HEK293 (cell line): ENCODE measurements at regions not wholly inside any gene's neighbourhood (a gene's known extent, or its start where the extent isn't known, plus 50 kb on each side); places are given as distances from the start of the nearest gene placed in this dataset.

ENCODE experiments used
- CTCF ChIA-PET: fragments of 350-600 bp; formaldehyde crosslinking; extraction: SDS; loops from one replicate; lab custom pipeline; 2021; ENCODE audit warnings: antibody characterized with exemption; lab: Yijun Ruan, JAX
- POLR2A ChIA-PET: fragments of 300-600 bp; formaldehyde crosslinking; extraction: SDS; loops from one replicate; lab custom pipeline; 2020; ENCODE audit warnings: antibody characterized with exemption, inconsistent platforms; lab: Yijun Ruan, JAX
- H3K27ac ChIP-seq: fragments of 200-500 bp; sonication (Bioruptor generic); 2 replicates; pipeline ENCODE4 v1.5.1; 2014; ENCODE audit warnings: low read depth, low read length, control low read depth, inconsistent platforms; ENCODE audit errors: extremely low read depth
- H3K36me3 ChIP-seq, 2 experiments: fragments of 200-500 bp in 1 of 2; sonication (Bioruptor generic) in 1 of 2; 1 replicate in 1 of 2; 2 replicates in 1 of 2; pipeline ENCODE4 v1.5.1; 2014 to 2017; ENCODE audit warnings: inconsistent platforms in 2 of 2, low read length in 2 of 2; ENCODE audit not compliant: control insufficient read depth in 2 of 2, insufficient read depth in 1 of 2
- H3K4me1 ChIP-seq: fragments of 200-500 bp; sonication (Bioruptor generic); 2 replicates; pipeline ENCODE4 v1.5.1; 2014; ENCODE audit warnings: mild to moderate bottlenecking, low read length, inconsistent platforms; ENCODE audit not compliant: control insufficient read depth, insufficient read depth
- H3K4me3 ChIP-seq: 2 replicates; pipeline ENCODE4 v1.5.1; 2011; ENCODE audit warnings: low read depth, mild to moderate bottlenecking, control low read depth, low read length, moderate library complexity
- H3K9me3 ChIP-seq: fragments of 200-500 bp; sonication (Bioruptor generic); 2 replicates; pipeline ENCODE4 v1.5.1; 2014; ENCODE audit warnings: low read depth, low read length, inconsistent platforms; ENCODE audit not compliant: control insufficient read depth, insufficient read depth
- AEBP2 ChIP-seq: fragments of 450-650 bp; formaldehyde crosslinking; IDR thresholded peaks from 2 replicates; pipeline ENCODE4 v1.5.1; 2016; ENCODE audit warnings: missing biosample characterization, missing genetic modification characterization, borderline replicate concordance
- GLI2 ChIP-seq: fragments of 450-650 bp; formaldehyde crosslinking; IDR thresholded peaks from 2 replicates; pipeline ENCODE4; 2017; ENCODE audit warnings: missing biosample characterization, missing genetic modification characterization, low read depth, borderline replicate concordance
- GLIS2 ChIP-seq: fragments of 450-650 bp; formaldehyde crosslinking; IDR thresholded peaks from 2 replicates; pipeline ENCODE4 v1.5.1; 2016; ENCODE audit warnings: missing biosample characterization, missing genetic modification characterization
- HOXA7 ChIP-seq: sonication (generic); formaldehyde crosslinking; IDR thresholded peaks from 2 replicates; pipeline ENCODE4 v1.8.1; 2022; ENCODE audit warnings: missing genetic modification reagents, borderline replicate concordance
- MZF1 ChIP-seq: fragments of 450-650 bp; formaldehyde crosslinking; IDR thresholded peaks from 2 replicates; pipeline ENCODE4 v1.5.1; 2017; ENCODE audit warnings: missing biosample characterization, missing genetic modification characterization, borderline replicate concordance
- SALL2 ChIP-seq: fragments of 450-650 bp; formaldehyde crosslinking; IDR thresholded peaks from 2 replicates; pipeline ENCODE4 v1.5.0; 2017; ENCODE audit warnings: missing biosample characterization, mild to moderate bottlenecking, missing genetic modification characterization, borderline replicate concordance
- SP3 ChIP-seq: fragments of 450-650 bp; formaldehyde crosslinking; IDR thresholded peaks from 2 replicates; pipeline ENCODE4 v1.5.1; 2016; ENCODE audit warnings: missing biosample characterization, missing genetic modification characterization
- ZBTB8A ChIP-seq: fragments of 450-650 bp; formaldehyde crosslinking; IDR thresholded peaks from 2 replicates; pipeline ENCODE4 v1.5.1; 2016; ENCODE audit warnings: missing biosample characterization, missing genetic modification characterization
- ZNF138 ChIP-seq: fragments of 450-650 bp; formaldehyde crosslinking; IDR thresholded peaks from 2 replicates; pipeline ENCODE4 v1.5.1; 2016; ENCODE audit warnings: missing biosample characterization, missing genetic modification characterization, borderline replicate concordance
- ZNF140 ChIP-seq: fragments of 450-650 bp; formaldehyde crosslinking; IDR thresholded peaks from 2 replicates; pipeline ENCODE4 v1.5.1; 2016; ENCODE audit warnings: missing biosample characterization, missing genetic modification characterization
- ZNF146 ChIP-seq: fragments of 450-650 bp; formaldehyde crosslinking; IDR thresholded peaks from 2 replicates; pipeline ENCODE4 v1.5.1; 2016; ENCODE audit warnings: missing biosample characterization, missing genetic modification characterization
- ZNF266 ChIP-seq: fragments of 450-650 bp; formaldehyde crosslinking; IDR thresholded peaks from 2 replicates; pipeline ENCODE4 v1.5.1; 2016; ENCODE audit warnings: missing biosample characterization, missing genetic modification characterization, low read depth
- ZNF473 ChIP-seq: fragments of 450-650 bp; formaldehyde crosslinking; IDR thresholded peaks from 2 replicates; pipeline ENCODE4 v1.5.1; 2017; ENCODE audit warnings: missing biosample characterization, missing genetic modification characterization
- ZNF514 ChIP-seq: fragments of 450-650 bp; formaldehyde crosslinking; IDR thresholded peaks from 2 replicates; pipeline ENCODE4 v1.5.1; 2016; ENCODE audit warnings: missing biosample characterization, missing genetic modification characterization
- ZNF529 ChIP-seq: fragments of 450-650 bp; formaldehyde crosslinking; IDR thresholded peaks from 2 replicates; pipeline ENCODE4 v1.5.1; 2017; ENCODE audit warnings: missing genetic modification characterization, missing biosample characterization; ENCODE audit not compliant: insufficient replicate concordance
- ZNF610 ChIP-seq: fragments of 450-650 bp; formaldehyde crosslinking; IDR thresholded peaks from 2 replicates; pipeline ENCODE4 v1.5.1; 2016; ENCODE audit warnings: missing biosample characterization, missing genetic modification characterization, borderline replicate concordance
- TF ChIP-seq, protein P1 (sequence below): fragments of 450-650 bp; formaldehyde crosslinking; IDR thresholded peaks from 2 replicates; pipeline ENCODE4 v1.5.1; 2017; ENCODE audit warnings: missing biosample characterization, missing genetic modification characterization
- TF ChIP-seq, protein P2 (sequence below): fragments of 450-650 bp; formaldehyde crosslinking; IDR thresholded peaks from 2 replicates; pipeline ENCODE4 v1.5.1; 2017; ENCODE audit warnings: missing biosample characterization, missing genetic modification characterization
- TF ChIP-seq, protein P3 (sequence below): fragments of 450-650 bp; formaldehyde crosslinking; IDR thresholded peaks from 2 replicates; pipeline ENCODE4 v1.5.1; 2016; ENCODE audit warnings: missing biosample characterization, missing genetic modification characterization
- TF ChIP-seq, protein P4 (sequence below): fragments of 450-650 bp; formaldehyde crosslinking; IDR thresholded peaks from 2 replicates; pipeline ENCODE4 v1.5.1; 2016; ENCODE audit warnings: missing biosample characterization, missing genetic modification characterization, borderline replicate concordance

- TF ChIP-seq GLI2 (tag by site-specific recombination) (no peak), HOXA7 (CRISPR knock-in tag) (no peak), ZNF529 (no peak)
- Histone ChIP-seq H3K9me3 (no peaks in the 10 kb centered on the region), H3K4me3 (no peak overlapping the region), H3K27ac (no peak overlapping the region), H3K36me3 (no peaks in the 10 kb centered on the region), H3K4me1 (no peaks in the 10 kb centered on the region)
- CTCF ChIA-PET, result no interaction called here
- POLR2A ChIA-PET, result no interaction called here
Measured at GRCh38 chr5:162800301-162800700, 637.1 kb upstream of the CCNG1 start.

DNA sequence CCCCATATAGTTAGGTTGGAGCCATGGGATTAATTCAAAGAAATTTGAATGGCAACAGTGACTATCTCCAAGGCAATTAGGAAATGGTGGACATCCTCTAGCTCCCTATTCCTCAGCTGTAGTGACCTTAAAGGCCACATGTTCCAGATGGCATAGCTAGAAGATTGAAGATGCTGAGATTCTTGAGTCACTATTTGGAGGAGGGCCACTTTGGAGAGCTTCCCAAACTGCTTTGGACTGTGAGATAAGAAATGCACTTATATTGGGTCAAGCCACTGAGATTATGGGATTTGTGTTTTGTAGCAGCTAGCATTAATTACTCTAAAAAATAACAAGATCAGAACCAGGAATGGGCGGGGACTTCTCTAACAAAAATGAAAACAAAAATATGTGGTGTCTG, 636.2 kb upstream of the CCNG1 start:
- Histone ChIP-seq H3K4me1 (no peaks in the 10 kb centered on the region), H3K4me3 (no peak overlapping the region), H3K27ac (no peak overlapping the region), H3K9me3 (no peaks in the 10 kb centered on the region), H3K36me3 (no peaks in the 10 kb centered on the region)
- TF ChIP-seq SP3 (tag by site-specific recombination), result no peak
- TF ChIP-seq ZNF266 (tag by site-specific recombination), result no peak
- TF ChIP-seq MZF1 (tag by site-specific recombination), result no peak
- TF ChIP-seq, protein P1, sequence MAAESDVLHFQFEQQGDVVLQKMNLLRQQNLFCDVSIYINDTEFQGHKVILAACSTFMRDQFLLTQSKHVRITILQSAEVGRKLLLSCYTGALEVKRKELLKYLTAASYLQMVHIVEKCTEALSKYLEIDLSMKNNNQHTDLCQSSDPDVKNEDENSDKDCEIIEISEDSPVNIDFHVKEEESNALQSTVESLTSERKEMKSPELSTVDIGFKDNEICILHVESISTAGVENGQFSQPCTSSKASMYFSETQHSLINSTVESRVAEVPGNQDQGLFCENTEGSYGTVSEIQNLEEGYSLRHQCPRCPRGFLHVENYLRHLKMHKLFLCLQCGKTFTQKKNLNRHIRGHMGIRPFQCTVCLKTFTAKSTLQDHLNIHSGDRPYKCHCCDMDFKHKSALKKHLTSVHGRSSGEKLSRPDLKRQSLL, result no peak
- no peak for TF ChIP-seq SALL2 (tag by site-specific recombination)
- TF ChIP-seq, protein P2, sequence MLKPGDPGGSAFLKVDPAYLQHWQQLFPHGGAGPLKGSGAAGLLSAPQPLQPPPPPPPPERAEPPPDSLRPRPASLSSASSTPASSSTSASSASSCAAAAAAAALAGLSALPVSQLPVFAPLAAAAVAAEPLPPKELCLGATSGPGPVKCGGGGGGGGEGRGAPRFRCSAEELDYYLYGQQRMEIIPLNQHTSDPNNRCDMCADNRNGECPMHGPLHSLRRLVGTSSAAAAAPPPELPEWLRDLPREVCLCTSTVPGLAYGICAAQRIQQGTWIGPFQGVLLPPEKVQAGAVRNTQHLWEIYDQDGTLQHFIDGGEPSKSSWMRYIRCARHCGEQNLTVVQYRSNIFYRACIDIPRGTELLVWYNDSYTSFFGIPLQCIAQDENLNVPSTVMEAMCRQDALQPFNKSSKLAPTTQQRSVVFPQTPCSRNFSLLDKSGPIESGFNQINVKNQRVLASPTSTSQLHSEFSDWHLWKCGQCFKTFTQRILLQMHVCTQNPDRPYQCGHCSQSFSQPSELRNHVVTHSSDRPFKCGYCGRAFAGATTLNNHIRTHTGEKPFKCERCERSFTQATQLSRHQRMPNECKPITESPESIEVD (tag by site-specific recombination), result no peak
- TF ChIP-seq AEBP2, result no peak
- TF ChIP-seq, protein P3, sequence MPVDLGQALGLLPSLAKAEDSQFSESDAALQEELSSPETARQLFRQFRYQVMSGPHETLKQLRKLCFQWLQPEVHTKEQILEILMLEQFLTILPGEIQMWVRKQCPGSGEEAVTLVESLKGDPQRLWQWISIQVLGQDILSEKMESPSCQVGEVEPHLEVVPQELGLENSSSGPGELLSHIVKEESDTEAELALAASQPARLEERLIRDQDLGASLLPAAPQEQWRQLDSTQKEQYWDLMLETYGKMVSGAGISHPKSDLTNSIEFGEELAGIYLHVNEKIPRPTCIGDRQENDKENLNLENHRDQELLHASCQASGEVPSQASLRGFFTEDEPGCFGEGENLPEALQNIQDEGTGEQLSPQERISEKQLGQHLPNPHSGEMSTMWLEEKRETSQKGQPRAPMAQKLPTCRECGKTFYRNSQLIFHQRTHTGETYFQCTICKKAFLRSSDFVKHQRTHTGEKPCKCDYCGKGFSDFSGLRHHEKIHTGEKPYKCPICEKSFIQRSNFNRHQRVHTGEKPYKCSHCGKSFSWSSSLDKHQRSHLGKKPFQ (tag by site-specific recombination), result no peak
- no peak for TF ChIP-seq ZNF473 (tag by site-specific recombination)
- TF ChIP-seq ZNF610, result no peak
- no peak for TF ChIP-seq ZBTB8A (tag by site-specific recombination)
- no peak for TF ChIP-seq GLIS2 (tag by site-specific recombination)
- POLR2A ChIA-PET, result no interaction called here
- CTCF ChIA-PET, result no interaction called here

DNA sequence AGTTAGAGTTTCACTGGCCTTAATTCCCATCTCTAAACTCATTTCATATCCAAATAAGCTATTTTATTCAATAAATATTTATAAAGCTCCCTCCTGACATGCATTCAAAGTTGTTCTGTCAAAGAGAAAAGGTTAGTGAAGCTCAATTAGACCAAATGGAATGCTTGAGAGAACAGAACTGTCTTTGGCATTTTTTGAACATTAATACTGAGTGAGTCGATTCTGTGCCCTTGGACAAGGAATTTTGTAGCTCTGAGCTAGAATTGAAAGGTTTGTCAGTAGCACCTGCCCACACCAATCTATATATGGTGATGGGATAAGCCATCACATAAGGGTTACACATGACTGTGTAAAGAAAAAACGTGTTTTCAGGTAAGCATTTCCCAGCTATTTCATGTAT, 631.2 kb upstream of the CCNG1 start:
- Histone ChIP-seq H3K4me3 (no peak overlapping the region), H3K27ac (no peak overlapping the region), H3K36me3 (no peaks in the 10 kb centered on the region), H3K9me3 (no peaks in the 10 kb centered on the region), H3K4me1 (no peaks in the 10 kb centered on the region)
- POLR2A ChIA-PET, result no interaction called here
- TF ChIP-seq, protein P4, sequence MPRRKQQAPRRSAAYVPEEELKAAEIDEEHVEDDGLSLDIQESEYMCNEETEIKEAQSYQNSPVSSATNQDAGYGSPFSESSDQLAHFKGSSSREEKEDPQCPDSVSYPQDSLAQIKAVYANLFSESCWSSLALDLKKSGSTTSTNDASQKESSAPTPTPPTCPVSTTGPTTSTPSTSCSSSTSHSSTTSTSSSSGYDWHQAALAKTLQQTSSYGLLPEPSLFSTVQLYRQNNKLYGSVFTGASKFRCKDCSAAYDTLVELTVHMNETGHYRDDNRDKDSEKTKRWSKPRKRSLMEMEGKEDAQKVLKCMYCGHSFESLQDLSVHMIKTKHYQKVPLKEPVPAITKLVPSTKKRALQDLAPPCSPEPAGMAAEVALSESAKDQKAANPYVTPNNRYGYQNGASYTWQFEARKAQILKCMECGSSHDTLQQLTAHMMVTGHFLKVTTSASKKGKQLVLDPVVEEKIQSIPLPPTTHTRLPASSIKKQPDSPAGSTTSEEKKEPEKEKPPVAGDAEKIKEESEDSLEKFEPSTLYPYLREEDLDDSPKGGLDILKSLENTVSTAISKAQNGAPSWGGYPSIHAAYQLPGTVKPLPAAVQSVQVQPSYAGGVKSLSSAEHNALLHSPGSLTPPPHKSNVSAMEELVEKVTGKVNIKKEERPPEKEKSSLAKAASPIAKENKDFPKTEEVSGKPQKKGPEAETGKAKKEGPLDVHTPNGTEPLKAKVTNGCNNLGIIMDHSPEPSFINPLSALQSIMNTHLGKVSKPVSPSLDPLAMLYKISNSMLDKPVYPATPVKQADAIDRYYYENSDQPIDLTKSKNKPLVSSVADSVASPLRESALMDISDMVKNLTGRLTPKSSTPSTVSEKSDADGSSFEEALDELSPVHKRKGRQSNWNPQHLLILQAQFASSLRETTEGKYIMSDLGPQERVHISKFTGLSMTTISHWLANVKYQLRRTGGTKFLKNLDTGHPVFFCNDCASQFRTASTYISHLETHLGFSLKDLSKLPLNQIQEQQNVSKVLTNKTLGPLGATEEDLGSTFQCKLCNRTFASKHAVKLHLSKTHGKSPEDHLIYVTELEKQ (tag by site-specific recombination), result no peak
- no peak for TF ChIP-seq ZNF266 (tag by site-specific recombination)
- no peak for TF ChIP-seq ZNF514 (tag by site-specific recombination)
- TF ChIP-seq ZNF140, result no peak
- TF ChIP-seq ZNF138, result no peak
- TF ChIP-seq ZNF146 (tag by site-specific recombination), result no peak
- CTCF ChIA-PET, result no interaction called here
